IMR-90 (cell line): ENCODE measurements at regions not wholly inside any gene's neighbourhood (a gene's known extent, or its start where the extent isn't known, plus 50 kb on each side); places are given as distances from the start of the nearest gene placed in this dataset.

Experiments used
- ATAC-seq: fragments of 200-7000 bp; cut with Tn5 transposase; 2 replicates; pipeline ENCODE4 v1.9.1; 2020; ENCODE audit warnings: low read depth, mild to moderate bottlenecking, moderate library complexity
- BruUV-seq: library from RNA; stranded (reverse); fragments of 400-500 nt; replicated peaks from 2 replicates; lab custom pipeline; 2021; lab: Mats Ljungman, UMichigan
- CTCF ChIA-PET: fragments of 300-600 bp; formaldehyde crosslinking; extraction: SDS; loops from one replicate; lab custom pipeline; 2021; ENCODE audit warnings: antibody characterized with exemption; lab: Yijun Ruan, JAX
- POLR2A ChIA-PET: fragments of 300-600 bp; sonication (Branson Sonifier 250); formaldehyde crosslinking; loops from one replicate; lab custom pipeline; 2022; ENCODE audit warnings: antibody characterized with exemption; ENCODE audit not compliant: unreplicated experiment; lab: Charles Lee
- DNase-seq: peaks from one replicate; pipeline ENCODE4 v3.0.0; 2013
- H2AFZ ChIP-seq: replicated peaks from 2 replicates; pipeline ENCODE3; 2013; ENCODE audit warnings: low read length, mild to moderate bottlenecking; ENCODE audit not compliant: poor library complexity
- H2AK5ac ChIP-seq: 2 replicates; pipeline ENCODE4 v1.6.1; 2013; ENCODE audit warnings: low read depth, low read length, inconsistent platforms
- H2AK9ac ChIP-seq: replicated peaks from 2 replicates; pipeline ENCODE3; 2013; ENCODE audit warnings: mild to moderate bottlenecking, low read depth, low read length, moderate library complexity; ENCODE audit not compliant: poor library complexity
- H2BK120ac ChIP-seq: 2 replicates; pipeline ENCODE4 v1.6.1; 2013; ENCODE audit warnings: low read depth, low read length, inconsistent platforms
- H2BK15ac ChIP-seq: 3 replicates; pipeline ENCODE4 v1.6.1; 2013; ENCODE audit warnings: low read depth, low read length, inconsistent platforms
- H2BK20ac ChIP-seq: 2 replicates; pipeline ENCODE4 v1.6.1; 2013; ENCODE audit warnings: low read depth, mild to moderate bottlenecking, inconsistent platforms, low read length, moderate library complexity
- H2BK5ac ChIP-seq: 2 replicates; pipeline ENCODE4 v1.6.1; 2013; ENCODE audit warnings: mild to moderate bottlenecking, low read depth, low read length, inconsistent platforms; ENCODE audit not compliant: poor library complexity, severe bottlenecking
- H3K14ac ChIP-seq: replicated peaks from 2 replicates; pipeline ENCODE4 v1.6.1; 2013; ENCODE audit warnings: low read depth, low read length, inconsistent platforms
- H3K18ac ChIP-seq: 2 replicates; pipeline ENCODE4 v1.6.1; 2013; ENCODE audit warnings: low read depth, low read length, control low read depth
- H3K23ac ChIP-seq: 2 replicates; pipeline ENCODE4 v1.6.1; 2013; ENCODE audit warnings: low read depth, low read length, inconsistent platforms
- H3K27ac ChIP-seq: 2 replicates; pipeline ENCODE4 v1.5.1; 2013; ENCODE audit warnings: mild to moderate bottlenecking, control low read depth, low read length; ENCODE audit not compliant: insufficient read depth
- H3K27me3 ChIP-seq: 2 replicates; pipeline ENCODE4 v1.6.1; 2013; ENCODE audit warnings: low read length; ENCODE audit not compliant: control insufficient read depth, insufficient read depth
- H3K36me3 ChIP-seq: 2 replicates; pipeline ENCODE4 v1.6.1; 2013; ENCODE audit warnings: low read length, mixed read lengths; ENCODE audit not compliant: control insufficient read depth, insufficient read depth
- H3K4ac ChIP-seq: 2 replicates; pipeline ENCODE4 v1.6.1; 2013; ENCODE audit warnings: low read depth, low read length, inconsistent platforms
- H3K4me1 ChIP-seq: 2 replicates; pipeline ENCODE4 v1.6.1; 2013; ENCODE audit warnings: low read length, mixed read lengths; ENCODE audit not compliant: control insufficient read depth, insufficient read depth
- H3K4me2 ChIP-seq: 2 replicates; pipeline ENCODE4 v1.6.1; 2013; ENCODE audit warnings: low read depth, mild to moderate bottlenecking, control low read depth, low read length, moderate library complexity
- H3K4me3 ChIP-seq: 2 replicates; pipeline ENCODE4 v1.5.1; 2013; ENCODE audit warnings: low read depth, mild to moderate bottlenecking, control low read depth, low read length, moderate library complexity; ENCODE audit not compliant: insufficient read depth
- H3K56ac ChIP-seq: 2 replicates; pipeline ENCODE4 v1.6.1; 2013; ENCODE audit warnings: low read length, inconsistent platforms; ENCODE audit not compliant: insufficient read depth; ENCODE audit errors: extremely low read depth
- H3K79me1 ChIP-seq, 2 experiments: 2 replicates each; pipeline ENCODE4 v1.6.1; 2013; ENCODE audit warnings: low read length in 2 of 2, inconsistent platforms in 1 of 2, low read depth in 1 of 2
- H3K9ac ChIP-seq: 2 replicates; pipeline ENCODE4 v1.6.1; 2013; ENCODE audit warnings: low read depth, low read length, control low read depth
- H3K9me1 ChIP-seq: 2 replicates; pipeline ENCODE4 v1.6.1; 2013; ENCODE audit warnings: low read length, inconsistent platforms; ENCODE audit not compliant: insufficient read depth
- H3K9me3 ChIP-seq: 2 replicates; pipeline ENCODE4 v1.6.1; 2013; ENCODE audit warnings: low read length; ENCODE audit not compliant: control insufficient read depth, insufficient read depth
- H4K20me1 ChIP-seq: 2 replicates; pipeline ENCODE4 v1.6.1; 2013; ENCODE audit warnings: low read length, inconsistent platforms; ENCODE audit not compliant: insufficient read depth
- H4K5ac ChIP-seq: 2 replicates; pipeline ENCODE4 v1.6.1; 2013; ENCODE audit warnings: mild to moderate bottlenecking, low read depth, low read length, control low read depth
- H4K8ac ChIP-seq, 2 experiments: 2 replicates each; pipeline ENCODE4 v1.6.1; 2013; ENCODE audit warnings: low read depth in 2 of 2, low read length in 2 of 2, control low read depth in 1 of 2, inconsistent platforms in 1 of 2
- H4K91ac ChIP-seq: 2 replicates; pipeline ENCODE4 v1.6.1; 2013; ENCODE audit warnings: low read depth, low read length, inconsistent platforms; ENCODE audit not compliant: insufficient read depth
- CHD1 ChIP-seq: IDR thresholded peaks from 2 replicates; pipeline ENCODE4 v1.6.1; 2012; ENCODE audit warnings: low read depth, low read length, improper control_type of control experiment
- CTCF ChIP-seq: conservative IDR thresholded peaks from 2 replicates; pipeline ENCODE4 v1.5.1; 2012; ENCODE audit warnings: mild to moderate bottlenecking, low read depth, low read length, improper control_type of control experiment
- MAFK ChIP-seq: IDR thresholded peaks from 2 replicates; pipeline ENCODE4 v1.6.1; 2012; ENCODE audit warnings: low read depth, low read length, improper control_type of control experiment
- MXI1 ChIP-seq: IDR thresholded peaks from 2 replicates; pipeline ENCODE4 v1.6.1; 2012; ENCODE audit warnings: low read depth, mild to moderate bottlenecking, low read length, moderate library complexity, borderline replicate concordance
- NFE2L2 ChIP-seq: fragments of 150-350 bp; IDR thresholded peaks from 2 replicates; pipeline ENCODE4 v1.6.1; 2016; ENCODE audit warnings: low read depth, mild to moderate bottlenecking, low read length
- POLR2A ChIP-seq: IDR thresholded peaks from 2 replicates; pipeline ENCODE4 v1.6.1; 2012; ENCODE audit warnings: mild to moderate bottlenecking, low read depth, low read length
- WGBS, 2 experiments: methylation state at CpG; one replicate each; pipeline versions ENCODE4 v1.1.5 to v1.1.7; 2013; ENCODE audit warnings: missing lambda C conversion rate in 2 of 2; ENCODE audit not compliant: insufficient read length in 1 of 2; ENCODE audit errors: extremely low coverage in 2 of 2; 5-methylcytosine and 5-hydroxymethylcytosine counted together
- dilution Hi-C: fragments of 300-500 bp; cut with HindIII; formaldehyde crosslinking; loops from one replicate; pipeline ENCODE4 v1.14.3; 2018; ENCODE audit warnings: low sequenced_read_pairs; ENCODE audit not compliant: unreplicated experiment
- in situ Hi-C: fragments of 300-500 bp; cut with MboI; formaldehyde crosslinking; loops from 3 replicates; pipeline ENCODE4 v1.14.3; 2019; ENCODE audit warnings: low sequenced_read_pairs, inconsistent platforms, mixed read lengths
- intact Hi-C: fragments of 100-400 bp; cut with micrococcal nuclease; formaldehyde crosslinking; loops from 2 replicates; pipeline ENCODE4 v1.10.0; 2022

- in situ Hi-C loops, result no loop called here
- Histone ChIP-seq H3K27ac (no peak overlapping the region), H3K4me1 (peaks cover 8% of the 10 kb centered on the region), H4K20me1 (no peaks in the 10 kb centered on the region), H3K36me3 (no peaks in the 10 kb centered on the region), H2AK9ac (no peak overlapping the region), H2AK5ac (no peak overlapping the region), H3K79me1 (no peaks in the 10 kb centered on the region), H3K23ac (no peak overlapping the region), H3K4ac (peak overlapping the region; percentile 36), H3K14ac (0 out of 2 replicates have a peak overlapping the region, but pooled peaks have one; percentile 15), H3K4me2 (no peak overlapping the region), H3K9ac (no peak overlapping the region), H2BK20ac (no peak overlapping the region), H4K91ac (no peak overlapping the region), H3K4me3 (no peak overlapping the region), H4K8ac (0 out of 4 replicates have a peak overlapping the region, but pooled peaks of 1 of the 2 experiments have one; percentile 30), H2AFZ (peak overlapping the region; percentile 72), H3K27me3 (no peaks in the 10 kb centered on the region), H2BK5ac (no peak overlapping the region), H3K56ac (no peak overlapping the region; the same call in 1 of the 2 replicates), H2BK15ac (0 out of 3 replicates have a peak overlapping the region, but pooled peaks have one; percentile 21), H3K9me3 (no peaks in the 10 kb centered on the region), H4K5ac (no peak overlapping the region), H3K9me1 (peaks cover 2% of the 10 kb centered on the region; the same call in 1 of the 2 replicates), H2BK120ac (peak overlapping the region; percentile 40; the same call in 1 of the 2 replicates), H3K18ac (no peak overlapping the region; the same call in 1 of the 2 replicates)
- DNase-seq, result peak; percentile 16
- CTCF ChIA-PET, result no interaction called here
- TF ChIP-seq MAFK (no peak), MXI1 (no peak), POLR2A (no peak), CTCF (no peak), NFE2L2 (no peak), CHD1 (no peak)
- BruUV-seq, result no TSS peak
- intact Hi-C loops, result no loop called here
- dilution Hi-C loops, result no loop called here
- POLR2A ChIA-PET, result no interaction called here
- WGBS, 2 experiments, result no CpG with 5 or more reads among the region's 3 CpGs
- no peak for ATAC-seq
Measured at GRCh38 chr7:12754179-12754578, 66.7 kb downstream of the ARL4A start.
